ENCODE measurements at regions not wholly inside any gene's neighbourhood (a gene's known extent, or its start where the extent isn't known, plus 50 kb on each side); places are given as distances from the start of the nearest gene placed in this dataset.

DNA sequence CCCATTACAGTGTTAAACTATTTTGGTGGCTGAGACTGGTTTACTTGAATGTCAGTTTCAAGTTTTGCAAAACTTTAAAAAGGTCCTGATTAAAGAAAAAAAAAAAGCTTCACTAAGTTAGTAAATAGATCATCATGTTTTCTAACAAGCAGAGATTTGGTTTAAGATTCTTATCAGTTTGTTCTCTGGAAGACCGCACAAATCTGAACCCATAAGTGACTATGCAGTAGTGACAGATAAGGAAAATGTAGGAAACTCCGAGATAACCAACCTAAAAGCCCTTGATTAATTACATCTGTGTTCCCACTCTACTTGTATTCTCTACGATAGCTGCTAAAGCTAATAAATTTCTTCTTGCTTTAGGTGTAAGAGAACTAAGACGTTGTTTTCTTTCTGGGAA lies 1799.8 kb upstream of the ADGRL3 start:
- TF ChIP-seq POLR2A (IDR thresholded peaks at IDR 0.05; ENCODE audit: low read depth): no peak
- no peak for TF ChIP-seq CTCF (IDR thresholded peaks at IDR 0.05)
- no peak for TF ChIP-seq POLR2AphosphoS5 (IDR thresholded peaks at IDR 0.05)
